GM12878 (cell line): ENCODE measurements at regions not wholly inside any gene's neighbourhood (a gene's known extent, or its start where the extent isn't known, plus 50 kb on each side); places are given as distances from the start of the nearest gene placed in this dataset.

Experiments used
- ATAC-seq: fragments of 200-7000 bp; cut with Tn5 transposase; 3 replicates; pipeline ENCODE4 v1.9.1; 2020; ENCODE audit warnings: mild to moderate bottlenecking, moderate library complexity
- BruUV-seq: library from RNA; stranded (reverse); fragments of 400-500 nt; replicated peaks from 2 replicates; lab custom pipeline; 2021; lab: Mats Ljungman, UMichigan
- CTCF ChIA-PET: fragments of 300-600 bp; sonication (Branson Sonifier 250); formaldehyde crosslinking; extraction: SDS; loops from one replicate; lab custom pipeline; 2021; ENCODE audit warnings: inconsistent platforms; lab: Yijun Ruan, JAX
- POLR2A ChIA-PET: fragments of 350-600 bp; formaldehyde crosslinking; extraction: SDS; loops from one replicate; lab custom pipeline; 2021; ENCODE audit warnings: inconsistent platforms; lab: Charles Lee
- RAD21 ChIA-PET: fragments of 300-600 bp; sonication (Branson Sonifier 250); formaldehyde crosslinking; loops from one replicate; lab custom pipeline; 2023; ENCODE audit warnings: antibody characterized with exemption; ENCODE audit not compliant: unreplicated experiment; lab: Charles Lee
- SMC1A ChIA-PET: fragments of 300-600 bp; sonication (Branson Sonifier 250); formaldehyde crosslinking; loops from one replicate; lab custom pipeline; 2023; ENCODE audit not compliant: unreplicated experiment, uncharacterized antibody; lab: Charles Lee
- DNase-seq: peaks from one replicate; pipeline ENCODE4 v3.0.0-alpha.2; 2011; ENCODE audit warnings: low read depth, low spot score
- FAIRE-seq: peaks from 3 replicates; lab custom pipeline; 2011; peaks lifted over from hg19 to GRCh38; lab: Jason Lieb, UNC
- H2AFZ ChIP-seq: 2 replicates; pipeline ENCODE4 v1.6.0; 2011; ENCODE audit warnings: low read depth, low read length, control low read depth; ENCODE audit not compliant: control insufficient read depth
- H3K27ac ChIP-seq: 2 replicates; pipeline ENCODE4 v1.5.1; 2011; ENCODE audit warnings: control low read depth; ENCODE audit not compliant: control insufficient read depth, insufficient read depth
- H3K27me3 ChIP-seq, 2 experiments: replicated peaks in 1 of 2; 2 replicates each; pipeline versions ENCODE4 v1.6.0 to v1.6.1; 2011; ENCODE audit warnings: low read length in 1 of 2; ENCODE audit not compliant: control insufficient read depth in 2 of 2, insufficient read depth in 2 of 2
- H3K36me3 ChIP-seq, 2 experiments: 2 replicates each; pipeline ENCODE4 v1.5.1; 2011; ENCODE audit warnings: low read length in 1 of 2; ENCODE audit not compliant: control insufficient read depth in 2 of 2, insufficient read depth in 2 of 2
- H3K4me1 ChIP-seq: 2 replicates; pipeline ENCODE4 v1.6.1; 2011; ENCODE audit warnings: mild to moderate bottlenecking, low read length, moderate library complexity, mixed read lengths; ENCODE audit not compliant: control insufficient read depth, insufficient read depth
- H3K4me2 ChIP-seq: 2 replicates; pipeline ENCODE4 v1.6.0; 2011; ENCODE audit warnings: control low read depth; ENCODE audit not compliant: control insufficient read depth, insufficient read depth
- H3K4me3 ChIP-seq: fragments of 200-600 bp; sonication (generic); 2 replicates; pipeline ENCODE4 v1.5.1; 2016
- H3K79me2 ChIP-seq: 2 replicates; pipeline ENCODE4 v1.6.0; 2011; ENCODE audit warnings: low read length; ENCODE audit not compliant: control insufficient read depth, insufficient read depth
- H3K9ac ChIP-seq: 2 replicates; pipeline ENCODE4 v1.8.0; 2011; ENCODE audit warnings: low read length, control low read depth, mixed read lengths; ENCODE audit not compliant: control insufficient read depth, insufficient read depth
- H3K9me3 ChIP-seq: replicated peaks from 3 replicates; pipeline ENCODE4 v1.5.1; 2011; ENCODE audit warnings: mild to moderate bottlenecking, low read length; ENCODE audit not compliant: control insufficient read depth, insufficient read depth
- H4K20me1 ChIP-seq: 2 replicates; pipeline ENCODE4 v1.6.0; 2011; ENCODE audit not compliant: control insufficient read depth, insufficient read depth
- E2F4 ChIP-seq: IDR thresholded peaks from 2 replicates; pipeline ENCODE4 v1.6.1; 2012; ENCODE audit warnings: low read depth, low read length, improper control_type of control experiment
- E2F8 ChIP-seq: fragments of 450-650 bp; IDR thresholded peaks from 2 replicates; pipeline ENCODE4 v1.6.1; 2018; ENCODE audit warnings: mild to moderate bottlenecking, low read depth, moderate library complexity; ENCODE audit not compliant: partially characterized antibody
- HSF1 ChIP-seq: fragments of 150-350 bp; IDR thresholded peaks from 2 replicates; pipeline ENCODE4 v1.6.1; 2014; ENCODE audit warnings: mild to moderate bottlenecking, low read depth, low read length
- IRF4 ChIP-seq: IDR thresholded peaks from 2 replicates; pipeline ENCODE4 v1.6.1; 2011; ENCODE audit warnings: low read depth, low read length
- LARP7 ChIP-seq: fragments of 450-650 bp; IDR thresholded peaks from 2 replicates; pipeline ENCODE4 v1.6.1; 2017; ENCODE audit warnings: mild to moderate bottlenecking
- MLLT1 ChIP-seq: fragments of 450-650 bp; IDR thresholded peaks from 2 replicates; pipeline ENCODE4 v1.6.1; 2016; ENCODE audit warnings: mild to moderate bottlenecking
- RBBP5 ChIP-seq: fragments of 200-600 bp; sonication (generic); conservative IDR thresholded peaks from 2 replicates; pipeline ENCODE4 v1.6.1; 2016
- TAF1 ChIP-seq: IDR thresholded peaks from 2 replicates; pipeline ENCODE4 v1.6.1; 2011; ENCODE audit warnings: mild to moderate bottlenecking, low read depth, low read length, borderline replicate concordance
- USF1 ChIP-seq: IDR thresholded peaks from 2 replicates; pipeline ENCODE4 v1.6.1; 2011; ENCODE audit warnings: borderline replicate concordance, low read depth, mild to moderate bottlenecking, moderate library complexity, mixed read lengths, low read length; ENCODE audit not compliant: insufficient read depth; ENCODE audit errors: extremely low read length
- ZNF622 ChIP-seq: fragments of 450-650 bp; IDR thresholded peaks from 2 replicates; pipeline ENCODE4 v1.6.1; 2017; ENCODE audit warnings: mild to moderate bottlenecking, inconsistent platforms
- ZSCAN29 ChIP-seq: fragments of 450-650 bp; IDR thresholded peaks from 2 replicates; pipeline ENCODE4 v1.6.1; 2017; ENCODE audit warnings: mild to moderate bottlenecking, moderate library complexity
- WGBS: methylation state at CpG from one replicate; pipeline ENCODE4 v1.1.6; 2016; ENCODE audit warnings: low lambda C conversion rate; ENCODE audit not compliant: insufficient replicate concordance, insufficient coverage; ENCODE audit errors: missing lambda C conversion rate; 5-methylcytosine and 5-hydroxymethylcytosine counted together
- in situ Hi-C: fragments of 300-500 bp; cut with MboI; formaldehyde crosslinking; loops from 9 replicates; pipeline ENCODE4 v1.14.3; 2018; ENCODE audit warnings: mixed read lengths
- intact Hi-C: fragments of 100-400 bp; cut with micrococcal nuclease; formaldehyde crosslinking; loops from one replicate; pipeline ENCODE4 v1.14.2; 2022; ENCODE audit not compliant: unreplicated experiment

GRCh38 chr14:56891226-56891625, 80.9 kb upstream of the OTX2 start:
- H4K20me1 ChIP-seq: no peaks in the 10 kb centered on the region
- RAD21 ChIA-PET: no interaction called here
- no peak overlapping the region for H3K4me2 ChIP-seq
- FAIRE-seq (no peak), DNase-seq (no peak), ATAC-seq (no peak)
- H3K27me3 ChIP-seq: no peaks in the 10 kb centered on the region; a peak in 2 of 4 replicates
- CTCF ChIA-PET: no interaction called here
- no peak overlapping the region for H3K9ac ChIP-seq
- TF ChIP-seq E2F4 (no peak), ZSCAN29 (no peak), E2F8 (no peak)
- H3K4me1 ChIP-seq: no peaks in the 10 kb centered on the region
- SMC1A ChIA-PET: interaction anchor here (0.6 to 1.4 kb wide), 3 partner anchors 10 to 43 kb away, joined by 3 read pairs; no protein-coding TSS in a partner anchor
- no peaks in the 10 kb centered on the region for H3K79me2 ChIP-seq
- no peak overlapping the region for H3K4me3 ChIP-seq
- intact Hi-C loops (no loop called here), in situ Hi-C loops (no loop called here)
- H2AFZ ChIP-seq: no peak overlapping the region
- H3K27ac ChIP-seq: no peak overlapping the region
- H3K9me3 ChIP-seq: no peaks in the 10 kb centered on the region
- no TSS peak for BruUV-seq
- POLR2A ChIA-PET: no interaction called here
- no peaks in the 10 kb centered on the region for H3K36me3 ChIP-seq

- 13% methylated on average over 2 of the region's 2 CpGs for WGBS
- intact Hi-C loops (no loop called here), in situ Hi-C loops (no loop called here)
- no peaks in the 10 kb centered on the region for H3K36me3 ChIP-seq
- H3K9me3 ChIP-seq: no peaks in the 10 kb centered on the region
- ChIA-PET SMC1A (interaction anchor here (1.4 kb wide), 1 partner anchor 14 kb away, joined by 3 read pairs; no protein-coding TSS in a partner anchor), RAD21 (no interaction called here), POLR2A (no interaction called here), CTCF (interaction anchor here (1.6 kb wide), 1 partner anchor 549 kb away, joined by 4 read pairs; no protein-coding TSS in a partner anchor)
- H3K9ac ChIP-seq: no peak overlapping the region
- H3K79me2 ChIP-seq: no peaks in the 10 kb centered on the region
- ATAC-seq (no peak), DNase-seq (no peak), FAIRE-seq (no peak)
- no peak overlapping the region for H3K27ac ChIP-seq
- no peaks in the 10 kb centered on the region for H4K20me1 ChIP-seq
- no peaks in the 10 kb centered on the region for H3K27me3 ChIP-seq
- H2AFZ ChIP-seq: no peak overlapping the region
- no peaks in the 10 kb centered on the region for H3K4me1 ChIP-seq
- no TSS peak for BruUV-seq
- no peak overlapping the region for H3K4me3 ChIP-seq
- H3K4me2 ChIP-seq: no peak overlapping the region
- TF ChIP-seq MLLT1 (no peak), HSF1 (no peak), TAF1 (no peak), IRF4 (no peak), LARP7 (no peak), ZNF622 (no peak), USF1 (no peak), RBBP5 (no peak)
These were observed 79.4 kb upstream of the OTX2 start for GRCh38 chr14:56889705-56890104.
